GM23338 (cell line): ENCODE measurements at regions not wholly inside any gene's neighbourhood (a gene's known extent, or its start where the extent isn't known, plus 50 kb on each side); places are given as distances from the start of the nearest gene placed in this dataset.

ENCODE experiments used
- ATAC-seq: fragments of 200-7000 bp; cut with Tn5 transposase; 3 replicates; pipeline ENCODE4 v1.9.1; 2020
- DNase-seq: peaks from one replicate; pipeline ENCODE4 v3.0.0-alpha.2; 2015; ENCODE audit warnings: low spot score
- H2AFZ ChIP-seq: fragments of 200-600 bp; sonication (generic); 2 replicates; pipeline ENCODE4 v1.8.0; 2016; ENCODE audit warnings: antibody characterized with exemption, mild to moderate bottlenecking, moderate library complexity
- H3F3A ChIP-seq: fragments of 200-600 bp; sonication (generic); replicated peaks from 2 replicates; pipeline ENCODE4 v1.8.0; 2017; ENCODE audit warnings: antibody characterized with exemption, mixed run types, low read depth
- H3K27ac ChIP-seq: fragments of 200-600 bp; sonication (generic); 2 replicates; pipeline ENCODE4 v1.6.1; 2016; ENCODE audit warnings: low read depth
- H3K27me3 ChIP-seq: fragments of 200-600 bp; sonication (generic); 2 replicates; pipeline ENCODE4 v1.8.0; 2016; ENCODE audit warnings: mild to moderate bottlenecking, mixed run types, moderate library complexity; ENCODE audit not compliant: insufficient read depth
- H3K36me3 ChIP-seq: fragments of 200-600 bp; sonication (generic); 2 replicates; pipeline ENCODE4 v1.8.0; 2016; ENCODE audit warnings: mild to moderate bottlenecking; ENCODE audit not compliant: insufficient read depth
- H3K4me1 ChIP-seq: fragments of 200-600 bp; sonication (generic); 2 replicates; pipeline ENCODE4 v1.8.0; 2016; ENCODE audit warnings: mild to moderate bottlenecking, moderate library complexity; ENCODE audit not compliant: insufficient read depth
- H3K4me2 ChIP-seq: fragments of 200-600 bp; sonication (generic); 2 replicates; pipeline ENCODE4 v1.7.1; 2017; ENCODE audit warnings: mixed run types
- H3K4me3 ChIP-seq: fragments of 200-600 bp; sonication (generic); 2 replicates; pipeline ENCODE4 v1.6.1; 2016; ENCODE audit warnings: mixed run types
- H3K79me2 ChIP-seq: fragments of 200-600 bp; sonication (generic); replicated peaks from 2 replicates; pipeline ENCODE4 v1.8.0; 2017; ENCODE audit warnings: mild to moderate bottlenecking; ENCODE audit not compliant: insufficient read depth
- H3K9me2 ChIP-seq: fragments of 200-600 bp; sonication (generic); 2 replicates; pipeline ENCODE4 v1.8.0; 2017; ENCODE audit not compliant: insufficient read depth
- H4K20me1 ChIP-seq: fragments of 200-600 bp; sonication (generic); replicated peaks from 2 replicates; pipeline ENCODE4 v1.8.0; 2017; ENCODE audit warnings: mild to moderate bottlenecking; ENCODE audit not compliant: insufficient read depth
- H3K27ac Mint-ChIP-seq: 2 replicates; pipeline ENCODE4 v1.8.0; 2020; ENCODE audit warnings: inconsistent platforms, mild to moderate bottlenecking, moderate library complexity, mixed read lengths
- H3K27me3 Mint-ChIP-seq: 3 replicates; pipeline ENCODE4 v1.8.0; 2022; ENCODE audit warnings: low read depth, mild to moderate bottlenecking, moderate library complexity, mixed read lengths, inconsistent platforms; ENCODE audit not compliant: insufficient read depth, poor library complexity
- H3K36me3 Mint-ChIP-seq: 3 replicates; pipeline ENCODE4 v1.8.0; 2021; ENCODE audit warnings: low read depth, mild to moderate bottlenecking, inconsistent platforms, moderate library complexity, mixed read lengths
- H3K4me1 Mint-ChIP-seq: 3 replicates; pipeline ENCODE4 v1.8.0; 2020; ENCODE audit warnings: mild to moderate bottlenecking, inconsistent platforms, mixed read lengths
- H3K4me3 Mint-ChIP-seq: 3 replicates; pipeline ENCODE4 v1.8.0; 2021; ENCODE audit warnings: moderate library complexity, mild to moderate bottlenecking, inconsistent platforms, mixed read lengths
- H3K9me3 Mint-ChIP-seq: 3 replicates; pipeline ENCODE4 v1.8.0; 2020; ENCODE audit warnings: moderate library complexity, mild to moderate bottlenecking, inconsistent platforms, mixed read lengths
- CREB1 ChIP-seq: fragments of 250-450 bp; sonication (Bioruptor Pico); IDR thresholded peaks from 2 replicates; pipeline ENCODE4 v1.5.0; 2020; ENCODE audit warnings: low read depth, mild to moderate bottlenecking, moderate library complexity
- CTCF ChIP-seq, 2 experiments: fragments of 200-600 bp in 1 of 2; sonication (generic) in 1 of 2; conservative IDR thresholded peaks; 2 replicates each; pipeline versions ENCODE4 v1.5.1 to v1.6.1; 2016 to 2017; ENCODE audit warnings: antibody characterized with exemption in 2 of 2, low read depth in 2 of 2, mild to moderate bottlenecking in 2 of 2, moderate library complexity in 1 of 2
- ETS1 ChIP-seq: IDR thresholded peaks from 2 replicates; pipeline ENCODE4 v1.6.1; 2016; ENCODE audit warnings: antibody characterized with exemption
- EZH2 ChIP-seq: fragments of 200-600 bp; sonication (generic); IDR thresholded peaks from one replicate; pipeline ENCODE4 v1.8.0; 2017; ENCODE audit warnings: antibody characterized with exemption, mild to moderate bottlenecking, low read depth; ENCODE audit not compliant: unreplicated experiment
- EZH2phosphoT487 ChIP-seq: fragments of 200-600 bp; sonication (generic); IDR thresholded peaks from one replicate; pipeline ENCODE4 v1.8.1; 2018; ENCODE audit warnings: antibody characterized with exemption; ENCODE audit not compliant: unreplicated experiment
- JUNB ChIP-seq: IDR thresholded peaks from one replicate; pipeline ENCODE4 v1.6.1; 2016; ENCODE audit warnings: antibody characterized with exemption; ENCODE audit not compliant: unreplicated experiment
- NANOG ChIP-seq: IDR thresholded peaks from 2 replicates; pipeline ENCODE4 v1.6.1; 2016; ENCODE audit warnings: antibody characterized with exemption, borderline replicate concordance
- POLR2AphosphoS5 ChIP-seq: IDR thresholded peaks from 2 replicates; pipeline ENCODE4 v1.6.1; 2016; ENCODE audit warnings: antibody characterized with exemption, low read depth
- STAT1 ChIP-seq: IDR thresholded peaks from one replicate; pipeline ENCODE4 v1.6.1; 2016; ENCODE audit warnings: antibody characterized with exemption; ENCODE audit not compliant: unreplicated experiment
- ZNF114 ChIP-seq: fragments of 250-450 bp; sonication (Bioruptor Pico); IDR thresholded peaks from 2 replicates; pipeline ENCODE4 v1.5.0; 2020; ENCODE audit warnings: mild to moderate bottlenecking, moderate library complexity
- ZNF331 ChIP-seq: fragments of 250-450 bp; sonication (Bioruptor Pico); IDR thresholded peaks from 2 replicates; pipeline ENCODE4 v1.5.0; 2020; ENCODE audit warnings: low read depth, mild to moderate bottlenecking, moderate library complexity
- ZNF462 ChIP-seq: fragments of 250-450 bp; sonication (Bioruptor Pico); IDR thresholded peaks from 2 replicates; pipeline ENCODE4 v1.5.0; 2020; ENCODE audit warnings: mild to moderate bottlenecking, moderate library complexity

GRCh38 chr7:106190589-106191330 lies 78.6 kb upstream of the SYPL1 start (continued):
- TF ChIP-seq ZNF462 (CRISPR knock-in tag): no peak
- TF ChIP-seq EZH2phosphoT487: no peak
- TF ChIP-seq ZNF114: no peak
- no peak for TF ChIP-seq ZNF331 (CRISPR knock-in tag)

DNA sequence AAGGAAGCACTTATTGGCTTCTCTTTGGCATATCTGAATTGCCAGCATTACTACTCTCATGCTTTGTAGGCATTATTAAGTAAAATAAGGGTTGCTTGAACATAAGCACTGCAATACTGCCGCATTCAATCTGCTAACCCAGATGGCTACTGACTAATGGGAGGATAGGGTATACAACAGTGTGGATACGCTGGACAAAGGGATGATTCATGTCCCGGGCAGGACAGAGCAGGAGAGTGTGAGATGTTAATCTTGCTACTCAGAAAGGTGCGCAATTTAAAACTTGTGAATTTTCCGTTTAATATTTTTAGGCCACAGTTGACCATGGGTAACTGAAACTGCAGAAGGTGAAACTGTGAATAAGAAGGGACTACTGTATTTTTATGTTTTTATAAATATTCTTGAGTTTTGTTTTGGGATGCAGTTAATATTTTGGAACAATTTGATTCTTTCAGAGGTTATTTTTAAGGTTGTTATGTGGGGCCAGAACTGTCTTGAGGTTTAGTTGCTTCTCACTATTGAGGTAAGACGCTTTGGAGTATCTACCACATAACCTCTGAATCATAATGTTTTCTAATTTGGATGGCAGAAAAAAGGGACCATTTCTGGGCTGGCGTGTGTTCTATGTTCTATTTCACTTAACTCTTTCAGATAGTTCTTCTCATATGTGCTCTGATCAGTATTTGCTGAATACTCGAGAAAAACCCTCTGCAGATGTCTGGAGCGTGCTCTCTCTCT lies 75.7 kb upstream of the SYPL1 start:
- H3K27me3 Mint-ChIP-seq: no peaks in the 10 kb centered on the region
- no peak overlapping the region for H3K4me3 Mint-ChIP-seq
- no peak overlapping the region for H3K27ac Mint-ChIP-seq
- H3K27me3 ChIP-seq: no peaks in the 10 kb centered on the region
- H3K4me2 ChIP-seq: no peak overlapping the region
- no peak for ATAC-seq
- H3K4me1 ChIP-seq: no peaks in the 10 kb centered on the region
- no peaks in the 10 kb centered on the region for H3K79me2 ChIP-seq
- H2AFZ ChIP-seq: no peak overlapping the region
- H3K36me3 ChIP-seq: no peaks in the 10 kb centered on the region
- no peaks in the 10 kb centered on the region; the same call in 2 of the 3 replicates for H3K9me3 Mint-ChIP-seq
- H4K20me1 ChIP-seq: no peaks in the 10 kb centered on the region
- no peaks in the 10 kb centered on the region for H3F3A ChIP-seq
- H3K9me2 ChIP-seq: 0 out of 2 replicates have a peak, but pooled peaks cover 2% of the 10 kb centered on the region
- DNase-seq: no peak
- H3K4me3 ChIP-seq: no peak overlapping the region
- no peaks in the 10 kb centered on the region for H3K36me3 Mint-ChIP-seq
- H3K4me1 Mint-ChIP-seq: no peaks in the 10 kb centered on the region
- no peak overlapping the region for H3K27ac ChIP-seq
- no peak for TF ChIP-seq EZH2phosphoT487
- no peak for TF ChIP-seq CTCF (conservative IDR thresholded peaks at IDR 0.05; ENCODE audit: low read depth in 2 of 2)
- no peak for TF ChIP-seq NANOG
- no peak for TF ChIP-seq STAT1
- TF ChIP-seq EZH2: no peak
- no peak for TF ChIP-seq ETS1
- TF ChIP-seq ZNF114: no peak
- no peak for TF ChIP-seq JUNB
- no peak for TF ChIP-seq CREB1
- TF ChIP-seq POLR2AphosphoS5: no peak
